ENCODE measurements at regions not wholly inside any gene's neighbourhood (a gene's known extent, or its start where the extent isn't known, plus 50 kb on each side); places are given as distances from the start of the nearest gene placed in this dataset.
"Not testable (repeated sequence)": the region's sequence is repeated elsewhere in the genome, so short reads cannot be mapped to it uniquely, and the experiment has no call there.

DNA sequence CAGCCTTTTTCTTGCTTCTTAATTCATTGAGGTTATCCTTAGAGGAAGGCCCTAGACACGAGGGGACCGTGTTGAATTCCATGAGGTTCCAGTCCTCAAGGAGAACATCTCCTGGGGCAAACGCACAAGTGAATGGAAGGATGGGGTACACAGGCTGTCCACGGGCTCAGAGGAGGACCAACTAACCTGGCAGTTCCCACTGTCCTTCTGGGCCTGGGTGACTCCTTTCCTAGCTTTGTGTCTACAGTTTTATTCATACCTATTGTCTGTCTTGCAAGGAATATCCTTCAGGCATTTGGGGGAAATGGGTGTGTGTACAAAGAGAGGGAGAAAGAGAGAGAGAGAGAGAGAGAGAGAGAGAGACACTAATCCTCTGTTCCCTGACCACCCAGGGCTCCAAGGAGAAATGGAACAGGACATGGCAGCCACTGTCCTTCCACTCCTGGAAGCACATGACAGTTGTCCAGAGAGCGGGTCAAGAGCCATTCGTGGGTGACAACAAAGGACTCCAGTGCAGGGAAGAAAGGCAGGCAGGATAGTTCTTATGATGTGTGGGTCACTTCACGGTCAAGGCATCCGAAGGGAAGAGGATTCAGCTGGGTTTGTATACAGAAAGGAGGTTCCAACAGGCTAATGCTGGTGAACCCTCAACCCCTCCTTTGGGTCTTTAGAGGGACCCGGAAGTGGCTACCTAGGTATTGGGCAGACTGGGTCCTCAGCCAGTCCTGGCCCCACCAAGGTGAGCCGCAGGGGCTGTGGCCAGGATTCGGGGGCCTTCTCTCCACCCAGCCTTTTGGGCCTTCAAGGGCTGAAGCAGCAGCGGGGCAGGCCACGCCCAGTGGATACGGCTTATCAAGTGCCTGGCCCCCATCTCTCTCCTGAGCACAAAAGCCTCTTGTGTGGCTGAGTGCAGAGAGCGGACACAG lies 150.6 kb downstream of the MYCN start:
- DNase-seq: no peak

DNA sequence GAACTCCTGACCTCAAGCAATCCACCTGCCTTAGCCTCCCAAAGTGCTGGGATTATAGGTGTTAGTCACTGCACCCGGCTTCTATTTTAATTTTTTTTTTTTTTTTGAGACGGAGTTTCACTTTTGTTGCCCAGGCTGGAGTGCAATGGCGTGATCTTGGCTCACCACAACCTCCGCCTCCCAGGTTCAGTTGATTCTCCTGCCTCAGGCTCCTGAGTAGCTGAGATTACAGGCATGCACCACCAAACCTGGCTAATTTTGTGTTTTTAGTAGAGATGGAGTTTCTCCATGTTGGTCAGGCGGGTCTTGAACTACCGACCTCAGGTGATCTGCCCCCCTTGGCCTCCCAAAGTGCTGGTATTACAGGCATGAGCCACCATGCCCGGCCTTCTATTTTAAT lies 149.1 kb downstream of the MYCN start:
- not testable (repeated sequence) for DNase-seq

DNA sequence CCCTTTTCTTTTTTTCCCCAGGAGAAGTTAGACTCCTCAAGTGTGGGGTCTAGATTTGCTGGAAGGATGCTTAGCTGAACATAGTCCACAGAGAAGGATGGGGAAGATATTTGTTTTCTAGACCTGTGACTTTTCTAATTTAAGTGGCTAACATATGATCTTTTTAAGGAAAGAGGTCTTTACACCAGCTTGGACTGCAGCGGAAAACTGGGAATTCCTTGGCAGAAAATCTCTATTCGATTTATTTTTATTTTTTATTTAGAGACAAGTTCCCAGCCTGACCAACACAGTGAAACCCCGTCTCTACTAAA lies 148.4 kb downstream of the MYCN start:
- DNase-seq: no peak

DNA sequence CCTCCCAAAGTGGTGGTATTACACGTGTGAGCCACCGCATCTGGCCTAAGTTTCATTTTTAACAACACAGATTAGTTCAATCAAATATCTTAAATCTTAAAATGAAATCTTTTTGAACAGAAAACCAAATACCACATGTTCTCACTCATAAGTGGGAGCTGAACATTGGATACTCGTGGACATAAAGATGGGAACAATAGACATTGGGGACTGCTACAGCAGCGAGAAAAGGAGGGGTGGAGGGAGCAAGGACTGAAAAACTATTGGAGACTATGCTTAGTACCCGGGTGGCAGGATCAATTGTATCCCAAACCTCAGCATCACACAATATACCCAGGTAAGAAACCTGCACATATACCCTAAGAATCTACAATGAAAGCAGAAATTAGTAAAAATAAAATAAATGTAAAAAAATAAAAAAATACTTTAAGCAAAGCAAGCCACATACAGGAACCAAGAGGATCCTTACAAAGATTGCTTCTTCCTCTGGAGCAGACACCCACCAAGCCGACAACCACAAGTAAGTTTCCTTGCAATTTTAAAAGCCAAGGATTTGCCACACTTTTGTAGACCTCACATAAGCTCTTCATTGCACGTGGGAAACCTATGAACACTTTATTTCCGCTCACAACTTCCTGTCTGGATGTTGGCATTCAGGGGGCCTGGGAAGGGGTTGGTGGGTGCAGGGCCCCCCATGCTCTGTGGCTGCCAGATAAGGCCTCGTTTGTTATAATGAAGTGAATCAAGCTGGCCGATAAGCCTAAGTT lies 147.9 kb downstream of the MYCN start:
- DNase-seq: no peak

DNA sequence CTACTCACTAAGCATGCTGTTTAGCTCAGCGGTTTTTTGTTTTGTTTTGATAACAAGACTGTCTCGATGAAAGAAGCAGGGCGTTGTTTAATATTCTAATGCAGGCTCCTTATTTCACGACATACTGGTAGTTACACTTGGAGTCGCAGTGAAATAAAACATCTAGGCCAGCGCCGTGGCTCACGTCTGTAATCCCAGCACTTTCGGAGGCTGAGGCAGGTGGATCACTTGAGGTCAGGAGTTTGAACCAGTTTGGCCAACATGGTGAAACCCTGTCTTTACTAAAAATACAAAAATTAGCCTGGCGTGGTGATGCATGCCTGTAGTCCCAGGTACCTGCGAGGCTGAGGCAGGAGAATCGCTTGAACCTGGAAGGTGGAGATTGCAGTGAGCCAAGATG lies 145.8 kb downstream of the MYCN start:
- not testable (repeated sequence) for DNase-seq

DNA sequence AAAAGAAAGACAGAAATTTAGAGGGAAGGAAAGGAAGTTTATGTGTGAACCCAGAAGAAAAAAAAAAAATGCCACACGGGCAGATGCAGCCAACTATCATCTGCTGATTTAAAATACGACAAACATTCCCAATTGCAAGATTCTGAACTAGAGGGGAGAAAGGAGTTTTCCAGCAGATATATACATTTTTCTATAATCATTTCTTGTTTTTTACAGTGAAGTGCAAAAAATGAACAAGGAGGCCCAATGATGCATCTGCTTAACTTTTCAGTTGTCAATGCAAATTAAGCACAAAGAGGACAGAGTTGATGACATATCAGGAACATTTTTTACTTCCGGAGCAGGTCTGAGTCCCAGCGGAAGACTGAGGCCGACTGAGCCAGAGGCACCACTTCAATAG lies 144.7 kb downstream of the MYCN start:
- no peak for DNase-seq

DNA sequence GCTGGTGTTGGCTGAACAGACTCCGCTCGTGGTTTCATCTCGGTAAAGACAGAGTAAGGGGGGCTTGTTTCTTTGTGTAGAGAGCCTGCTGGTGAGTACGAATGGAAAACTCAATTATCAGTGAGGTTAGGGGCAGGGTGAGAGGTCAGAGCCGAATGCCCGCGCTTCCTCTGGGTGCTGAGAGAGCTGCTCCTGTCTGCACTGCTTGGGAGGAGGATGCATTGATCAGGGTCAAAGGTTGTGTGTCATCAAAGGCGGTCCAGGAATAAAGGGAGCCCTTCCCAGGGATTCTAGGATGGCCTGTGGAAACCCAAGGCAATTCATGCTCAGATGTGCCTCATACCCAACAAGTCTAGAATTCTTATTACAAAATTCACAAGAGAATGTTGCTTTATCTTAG lies 143.9 kb downstream of the MYCN start:
- no peak for DNase-seq

DNA sequence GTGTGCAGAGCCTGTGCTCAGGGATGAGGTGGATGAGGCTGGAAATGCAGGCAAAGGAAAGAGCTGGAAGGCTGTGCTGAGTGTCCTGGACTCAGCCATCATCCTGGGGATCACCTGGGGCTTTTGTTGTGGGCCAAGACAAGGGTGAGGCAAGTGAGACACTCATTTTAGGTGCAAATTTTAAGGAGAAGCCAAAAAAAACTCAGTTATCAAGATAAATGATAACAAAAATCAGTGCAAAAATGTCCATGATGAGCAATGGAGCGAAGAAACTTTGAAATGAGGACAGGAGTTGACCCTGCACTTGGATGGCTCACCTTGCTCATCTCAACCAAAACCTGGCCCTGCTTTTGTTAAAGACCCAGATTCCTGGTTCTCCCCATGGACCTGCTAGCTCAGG lies 141.9 kb downstream of the MYCN start:
- DNase-seq: no peak

DNA sequence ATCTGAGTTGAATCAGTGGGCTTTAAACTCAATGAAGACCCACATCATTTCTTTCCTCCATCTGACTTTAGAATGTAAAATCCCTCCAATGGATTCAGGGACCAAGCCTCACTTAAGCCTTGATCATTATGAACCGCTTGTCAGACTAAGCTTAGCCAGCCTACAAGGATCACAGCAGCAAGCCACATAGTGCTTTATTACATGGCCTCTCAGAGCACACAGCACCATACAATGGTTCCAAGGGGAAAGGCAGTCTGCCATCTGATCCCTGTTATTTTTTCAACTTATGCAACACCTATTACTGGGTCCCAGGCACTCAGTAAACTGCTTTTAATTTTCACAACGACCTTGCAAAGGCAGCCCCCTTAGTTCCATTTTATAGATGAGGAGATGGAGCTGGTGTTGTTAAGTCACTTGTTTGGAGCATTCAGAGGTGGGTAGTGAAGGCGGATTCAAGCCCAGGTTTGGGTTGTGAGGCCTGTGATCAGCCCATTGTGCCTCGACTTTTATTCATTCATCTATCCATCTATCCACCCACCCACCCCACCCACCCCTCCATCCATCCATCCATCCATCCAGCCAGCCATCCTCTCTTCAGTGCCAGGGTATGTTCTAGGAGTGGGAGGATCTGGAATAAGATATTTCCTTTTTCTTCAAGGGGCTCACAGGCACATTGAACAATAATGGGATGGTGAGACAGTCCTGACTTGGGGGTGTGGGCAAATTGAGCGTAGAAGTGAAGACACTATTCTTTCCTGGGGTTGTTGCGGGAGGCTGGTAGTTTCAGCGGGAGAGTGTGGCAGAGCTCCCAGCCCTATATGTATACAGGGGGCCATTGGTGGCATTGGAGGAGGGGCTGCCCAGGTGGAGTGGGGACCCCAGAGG lies 141.2 kb downstream of the MYCN start:
- no peak for DNase-seq

DNA sequence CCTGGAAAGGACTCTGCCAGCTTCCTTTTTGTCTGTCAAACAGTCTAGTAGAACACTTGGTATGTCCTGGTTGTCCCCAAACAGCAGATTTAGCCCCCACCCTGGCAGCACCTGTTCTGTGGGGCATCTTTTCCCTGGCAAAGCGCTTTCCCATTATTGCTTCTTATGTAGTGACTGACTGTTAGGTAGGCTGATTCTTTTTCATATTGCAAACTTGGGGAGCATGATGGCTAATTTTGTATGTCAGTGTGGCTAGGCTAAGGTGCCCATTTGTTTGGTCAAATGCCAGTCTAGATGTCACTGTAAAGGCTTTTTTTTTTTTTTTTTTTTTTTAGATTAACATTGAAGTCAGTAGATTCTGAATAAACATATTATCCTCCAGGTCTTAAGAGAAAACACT lies 140.2 kb downstream of the MYCN start:
- no peak for DNase-seq

DNA sequence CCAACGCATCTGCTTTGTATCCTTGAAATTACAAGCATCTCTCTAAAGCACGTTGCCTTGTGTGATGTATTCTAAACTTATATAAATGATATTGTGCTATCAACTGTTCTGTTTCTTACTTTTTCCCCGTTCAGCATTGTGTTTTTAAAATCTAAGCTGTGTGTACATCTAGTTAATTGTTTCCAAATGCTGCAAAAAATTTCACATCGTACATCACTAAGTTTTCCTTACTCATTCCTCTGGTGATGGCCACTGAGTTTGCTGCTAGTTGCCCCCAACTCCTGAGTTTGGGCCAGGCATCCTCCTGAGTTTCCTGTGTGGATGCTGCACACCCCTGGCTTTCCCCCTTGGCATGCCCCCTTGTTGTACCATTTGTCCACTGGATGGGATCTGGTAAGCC lies 139.7 kb downstream of the MYCN start:
- no peak for DNase-seq

DNA sequence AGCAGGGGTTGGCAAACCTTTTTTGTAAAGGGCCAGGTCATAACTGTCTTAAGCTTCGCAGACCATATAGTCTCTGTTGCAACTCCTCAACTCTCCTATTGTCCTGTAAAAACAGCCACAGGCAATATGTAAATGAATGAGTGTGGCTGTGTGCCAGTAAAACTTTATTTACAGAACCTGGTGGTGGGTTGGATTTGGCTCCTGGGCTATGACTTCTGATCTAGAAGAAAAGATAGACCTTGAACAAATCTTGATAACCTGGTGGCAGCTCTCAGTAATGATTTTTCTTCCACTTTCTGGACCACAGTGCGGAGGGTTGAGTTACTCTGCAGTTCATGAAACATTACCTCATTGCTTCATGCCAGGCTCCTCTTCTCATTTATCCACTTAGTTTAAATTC lies 139.3 kb downstream of the MYCN start:
- no peak for DNase-seq

DNA sequence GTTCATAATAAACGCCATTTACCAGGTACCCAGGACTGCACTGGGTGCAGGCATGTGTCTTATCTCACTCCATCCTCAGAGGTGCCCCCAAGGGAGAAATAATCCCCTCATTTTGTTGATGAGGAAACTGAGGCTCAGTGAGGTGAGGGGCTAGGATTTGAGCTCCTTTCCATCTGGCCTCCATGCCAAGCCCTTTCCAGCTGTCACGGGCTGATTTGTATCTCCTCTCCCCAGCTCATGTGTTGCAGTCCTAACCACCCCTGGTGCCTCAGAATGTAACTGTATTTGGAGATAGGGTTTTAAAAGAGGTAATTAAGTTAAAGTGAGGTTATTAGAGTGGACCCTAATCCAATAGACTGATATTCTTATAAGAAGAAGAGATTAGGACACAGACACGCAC lies 137.3 kb downstream of the MYCN start:
- DNase-seq: no peak

DNA sequence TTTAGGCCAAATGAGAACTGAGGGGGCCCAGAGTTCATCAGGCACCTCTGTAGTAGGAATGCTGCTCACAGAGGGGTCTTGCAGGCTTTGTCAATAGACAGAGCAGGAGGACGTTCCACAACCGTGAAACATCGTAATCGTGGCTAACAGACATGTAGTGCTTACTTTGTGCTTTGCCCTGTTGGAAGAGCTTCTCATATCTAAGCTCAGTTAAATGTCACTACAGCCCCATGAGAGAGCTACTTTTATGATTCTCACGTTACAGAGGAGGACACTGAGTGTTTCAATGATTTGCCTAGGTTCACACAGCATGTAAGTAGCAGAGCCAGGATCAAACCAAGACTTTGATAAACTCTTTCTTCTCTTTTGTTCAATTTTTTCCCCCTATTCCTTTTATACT lies 136.6 kb downstream of the MYCN start:
- no peak for DNase-seq

DNA sequence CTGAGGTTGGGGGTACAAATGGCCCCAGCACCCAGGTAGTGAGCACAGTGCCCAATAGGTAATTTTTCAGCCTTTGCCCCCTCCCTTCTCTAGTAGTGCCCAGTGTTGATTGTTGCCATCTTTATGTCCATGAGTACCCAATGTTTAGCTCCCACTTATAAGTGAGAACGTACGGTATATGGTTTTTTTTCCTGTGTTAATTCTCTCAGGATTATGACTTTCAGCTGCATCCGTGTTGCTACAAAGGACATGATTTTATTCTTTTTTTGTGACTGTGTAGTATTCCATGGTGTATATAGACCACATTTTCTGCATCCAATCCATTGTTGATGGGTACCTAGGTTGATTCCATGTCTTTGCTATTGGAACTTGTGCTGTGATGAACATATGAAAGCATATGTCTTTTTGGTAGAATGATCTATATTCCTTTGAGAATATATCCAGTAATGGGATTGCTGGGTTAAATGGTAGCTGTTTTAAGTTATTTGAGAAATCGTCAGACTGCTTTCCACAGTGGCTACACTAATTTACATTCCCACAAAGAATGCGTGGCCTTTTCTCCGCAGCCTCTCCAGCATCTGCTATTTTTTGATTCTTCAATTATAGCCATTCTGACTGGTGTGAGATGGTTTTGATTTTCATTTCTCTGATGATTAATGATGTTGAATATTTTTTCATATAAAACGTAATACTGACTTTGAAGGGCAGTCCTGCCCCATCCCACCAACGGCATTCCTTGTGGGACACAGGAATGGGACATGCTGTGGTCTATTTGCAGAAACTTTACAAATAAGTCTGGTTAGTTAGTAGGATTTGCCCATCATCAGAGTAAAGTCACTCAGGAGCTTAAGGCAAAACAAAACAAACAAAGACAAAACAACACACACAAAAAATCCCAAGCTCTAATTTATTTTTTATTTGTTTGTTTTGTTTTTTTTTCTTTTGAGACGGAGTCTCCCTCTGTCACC lies 135.0 kb downstream of the MYCN start:
- no peak for DNase-seq

DNA sequence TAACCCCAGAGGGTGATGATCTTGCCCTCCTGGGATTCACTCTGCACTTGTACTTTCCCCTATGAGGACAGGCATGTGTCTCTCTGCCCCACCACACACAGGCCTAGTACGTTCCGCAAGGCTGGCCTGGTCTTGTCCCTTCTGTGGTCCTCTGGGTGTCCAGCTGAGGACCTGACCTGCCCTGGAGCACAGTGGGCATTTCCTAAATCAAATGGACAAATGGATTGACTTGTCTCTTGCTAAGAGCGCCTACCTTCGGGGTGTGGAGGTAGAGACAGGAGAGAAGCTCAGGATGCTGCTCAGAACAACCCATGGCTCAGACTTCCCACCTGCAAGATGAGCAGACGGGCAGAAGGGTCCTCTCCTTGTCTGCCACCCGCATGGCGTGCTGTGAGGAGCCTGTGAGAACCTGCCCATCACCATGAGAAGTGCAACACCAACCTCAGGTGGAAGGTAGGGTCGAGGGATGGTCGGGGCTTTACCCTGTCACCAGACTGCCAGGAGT lies 133.6 kb downstream of the MYCN start:
- DNase-seq: no peak

DNA sequence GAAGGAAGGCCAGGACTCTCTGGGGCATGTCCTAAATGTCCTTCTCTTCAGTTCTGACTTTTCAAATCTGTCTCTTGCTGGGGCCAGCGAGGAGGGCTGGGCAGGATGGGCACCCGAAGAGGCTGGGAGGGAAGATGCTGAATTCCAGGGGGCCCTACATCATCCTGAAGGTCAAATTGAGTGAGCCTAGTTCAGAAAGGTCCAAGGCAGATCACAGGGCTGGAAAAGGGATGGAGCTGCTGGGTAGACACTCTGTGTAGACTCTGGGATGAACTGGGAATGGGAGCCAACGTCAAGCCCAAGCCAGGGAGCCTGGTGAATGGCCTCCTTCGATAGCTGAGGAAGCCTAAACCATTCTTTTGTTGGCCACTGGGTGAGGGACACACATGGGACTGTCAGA lies 133.1 kb downstream of the MYCN start:
- DNase-seq: no peak

DNA sequence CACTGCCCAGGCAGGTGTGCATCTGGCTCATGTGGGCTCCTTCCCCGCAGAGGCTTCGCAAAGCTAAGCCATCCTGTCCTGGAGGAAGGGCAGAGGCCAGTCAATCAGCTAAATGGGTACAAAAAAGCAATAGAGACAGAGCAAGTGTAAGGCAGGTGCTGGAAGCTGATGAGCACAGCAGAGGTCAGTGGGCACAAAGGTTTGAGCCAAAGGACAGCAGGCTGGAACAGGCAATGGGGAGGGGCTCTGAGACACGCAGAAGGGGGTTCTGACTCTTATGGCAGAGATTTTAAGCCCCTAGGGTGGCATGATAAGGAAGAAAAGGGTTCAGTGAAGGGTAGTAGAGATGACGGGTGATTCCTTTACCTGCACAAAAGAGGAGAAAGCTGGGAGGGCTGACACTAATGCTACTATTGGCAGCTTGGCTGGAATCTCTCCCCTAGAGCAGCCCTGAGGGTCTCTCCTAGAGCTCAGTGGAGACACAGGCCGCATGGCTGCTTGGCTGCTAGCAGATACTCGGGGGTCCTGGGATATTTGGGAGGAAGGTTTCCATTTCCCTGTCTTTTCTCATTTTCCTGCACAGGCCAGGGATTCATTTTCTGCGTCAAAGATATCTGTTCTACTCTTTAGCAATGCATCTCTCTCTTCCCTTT lies 132.4 kb downstream of the MYCN start:
- DNase-seq: no peak

DNA sequence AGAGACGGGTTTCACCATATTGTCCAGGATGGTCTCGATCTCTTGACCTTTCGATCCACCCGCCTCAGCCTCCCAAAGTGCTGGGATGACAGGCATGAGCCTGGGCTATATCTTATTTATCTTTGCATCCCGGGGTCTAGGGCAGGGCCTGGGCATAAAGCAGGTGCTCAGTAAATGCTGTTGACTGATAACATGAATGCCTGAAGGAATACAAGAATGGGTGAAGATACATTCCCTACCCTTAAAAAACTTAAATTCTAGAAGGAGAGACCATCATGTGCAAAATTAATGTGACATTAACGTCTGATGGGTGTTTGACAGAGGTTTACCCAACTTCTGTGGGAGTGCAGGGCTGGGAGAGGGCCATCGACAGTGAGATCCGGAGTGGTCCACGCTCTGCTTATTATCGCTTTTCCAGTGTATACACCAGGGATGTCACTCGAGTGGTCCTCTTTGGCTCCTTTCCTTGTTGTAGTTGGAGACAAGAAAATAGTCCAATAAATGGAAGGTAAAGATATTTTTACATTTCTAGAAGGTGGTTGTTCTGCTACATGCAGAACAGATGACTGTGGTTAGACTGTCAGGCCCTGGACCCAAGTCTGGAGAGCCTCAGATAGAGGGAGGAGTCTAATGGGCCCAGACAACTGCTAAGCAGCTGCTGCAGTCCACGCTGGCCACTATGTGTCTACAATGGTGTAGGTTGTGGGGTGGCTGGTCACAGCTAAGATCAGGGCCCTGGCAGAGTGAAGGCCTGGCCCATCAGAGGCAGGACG lies 131.7 kb downstream of the MYCN start:
- DNase-seq: no peak

DNA sequence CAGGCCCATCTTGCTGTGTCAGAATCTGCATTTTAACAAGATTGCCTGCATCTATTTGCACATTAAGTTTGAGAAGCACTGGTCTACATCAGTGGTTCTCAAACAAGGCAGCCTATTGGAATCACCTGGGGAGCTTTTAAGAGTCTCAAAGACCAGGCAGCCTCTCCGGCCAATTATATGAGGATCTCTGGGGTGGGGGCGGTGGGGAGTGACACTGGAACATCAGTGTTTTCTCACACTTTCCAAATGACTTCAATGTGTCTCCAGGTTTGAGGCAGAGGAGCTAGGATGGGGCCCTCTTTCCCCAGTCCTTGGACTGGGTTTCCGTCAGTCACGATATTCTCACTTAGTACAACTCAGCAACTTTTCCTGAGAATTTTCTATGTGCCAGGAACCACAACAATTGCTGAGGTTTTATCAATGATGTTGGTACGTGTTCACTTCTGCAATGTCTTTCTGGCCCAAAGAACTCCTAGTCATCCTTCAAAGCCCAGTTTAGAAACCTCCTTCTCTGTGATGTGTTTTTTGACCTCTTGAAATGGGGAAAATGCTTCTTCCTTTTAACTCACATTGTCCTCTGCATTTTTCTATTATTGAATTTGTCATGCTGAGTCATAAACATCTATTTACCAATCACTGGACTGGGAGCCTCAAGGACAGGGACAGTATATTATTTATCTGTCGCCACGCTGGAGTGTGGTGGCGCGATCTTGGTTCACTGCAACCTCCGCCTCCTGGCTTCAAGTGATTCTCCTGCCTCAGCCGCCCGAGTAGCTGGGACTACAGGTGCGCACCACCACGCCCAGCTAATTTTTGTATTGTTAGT lies 130.9 kb downstream of the MYCN start:
- DNase-seq: no peak

Measured in NCI-H524 treated with DMSO at 0.1 percent for 48 hours (cell line).